ENCODE measurements at regions not wholly inside any gene's neighbourhood (a gene's known extent, or its start where the extent isn't known, plus 50 kb on each side); places are given as distances from the start of the nearest gene placed in this dataset.
A peak's percentile ranks its signal among the peaks of the same experiment; 100 is the strongest.

DNA sequence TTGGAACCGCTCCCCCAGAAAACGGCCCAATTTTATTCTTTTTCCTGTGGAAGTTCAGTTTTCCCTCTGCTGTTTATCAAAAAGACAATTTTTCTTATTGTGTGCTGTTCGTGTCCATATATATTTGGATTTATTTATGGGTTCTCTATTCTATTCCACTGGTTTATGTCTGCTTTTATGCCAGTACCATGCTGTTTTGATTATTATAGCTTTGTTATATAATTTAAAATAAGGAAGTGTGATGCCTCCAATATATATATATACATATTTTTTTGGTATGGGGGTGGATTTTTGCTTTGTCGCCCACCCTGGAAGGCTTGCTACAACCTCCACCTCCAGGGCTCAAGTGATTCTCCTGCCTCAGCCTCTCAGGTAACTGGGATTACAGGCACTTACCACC lies 103.3 kb downstream of the TFAP2B start (continued):
- no peak for TF ChIP-seq POLR2AphosphoS5 (IDR thresholded peaks at IDR 0.05; ENCODE audit: low read depth)

DNA sequence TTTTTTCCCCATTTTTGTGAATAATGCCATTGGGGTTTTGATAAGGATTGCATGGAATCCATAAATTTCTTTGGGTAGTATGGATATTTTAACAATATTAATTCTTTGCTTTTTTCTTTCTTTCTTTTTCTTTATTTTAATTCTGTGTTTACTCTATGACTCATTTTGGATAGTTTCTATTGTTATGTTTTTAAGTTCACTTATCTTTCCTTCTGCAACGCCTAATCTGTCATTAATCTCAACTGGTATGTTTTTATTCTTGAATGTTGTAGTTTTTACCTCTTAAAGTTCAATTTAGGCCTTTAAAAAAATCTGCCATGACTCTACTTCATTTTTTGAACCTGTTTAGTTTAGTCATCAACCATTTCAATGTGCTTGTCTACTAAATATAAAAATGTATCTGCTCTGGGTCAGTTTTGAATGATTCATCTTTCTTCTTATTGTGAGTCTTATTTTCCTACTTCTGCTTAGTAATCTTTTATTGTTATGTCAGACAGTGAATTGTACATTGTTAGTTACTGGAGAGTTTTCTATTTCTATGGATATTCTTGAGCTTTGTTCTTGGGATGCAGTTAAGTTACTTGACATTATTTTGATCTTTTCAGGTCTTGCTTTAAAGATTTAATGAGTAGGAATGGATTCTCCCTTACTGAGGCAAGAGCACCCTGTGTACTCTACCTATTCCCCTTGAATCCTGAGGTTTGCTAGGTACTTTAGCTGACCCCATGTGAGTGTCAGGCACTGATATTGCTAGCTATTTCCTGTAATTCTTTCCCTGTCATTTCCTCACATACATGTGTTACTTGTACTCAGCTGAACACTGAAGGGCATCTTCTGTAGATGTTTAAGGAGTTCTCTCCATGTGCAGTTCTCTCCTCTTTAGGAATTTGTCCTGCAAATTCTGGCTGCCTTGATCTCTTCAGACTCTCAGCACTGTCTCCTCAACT lies 104.2 kb downstream of the TFAP2B start:
- DNase-seq (ENCODE audit: low spot score) (no peak), ATAC-seq (no peak)
- H3K36me3 Mint-ChIP-seq (ENCODE audit: low read depth), result peaks cover 16% of the 10 kb centered on the region; the same call in 2 of the 3 replicates
- H3K36me3 ChIP-seq (ENCODE audit: insufficient read depth), result no peaks in the 10 kb centered on the region
- H4K20me1 ChIP-seq (replicated peaks; ENCODE audit: insufficient read depth), result no peaks in the 10 kb centered on the region
- no peaks in the 10 kb centered on the region for H3K27me3 ChIP-seq (ENCODE audit: insufficient read depth)
- no peak overlapping the region for H3K4me3 ChIP-seq
- no peaks in the 10 kb centered on the region for H3K27me3 Mint-ChIP-seq (ENCODE audit: insufficient read depth, low read depth, poor library complexity)
- TF ChIP-seq, protein P1, sequence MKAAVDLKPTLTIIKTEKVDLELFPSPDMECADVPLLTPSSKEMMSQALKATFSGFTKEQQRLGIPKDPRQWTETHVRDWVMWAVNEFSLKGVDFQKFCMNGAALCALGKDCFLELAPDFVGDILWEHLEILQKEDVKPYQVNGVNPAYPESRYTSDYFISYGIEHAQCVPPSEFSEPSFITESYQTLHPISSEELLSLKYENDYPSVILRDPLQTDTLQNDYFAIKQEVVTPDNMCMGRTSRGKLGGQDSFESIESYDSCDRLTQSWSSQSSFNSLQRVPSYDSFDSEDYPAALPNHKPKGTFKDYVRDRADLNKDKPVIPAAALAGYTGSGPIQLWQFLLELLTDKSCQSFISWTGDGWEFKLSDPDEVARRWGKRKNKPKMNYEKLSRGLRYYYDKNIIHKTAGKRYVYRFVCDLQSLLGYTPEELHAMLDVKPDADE (IDR thresholded peaks at IDR 0.05), result no peak
- TF ChIP-seq, protein P2, sequence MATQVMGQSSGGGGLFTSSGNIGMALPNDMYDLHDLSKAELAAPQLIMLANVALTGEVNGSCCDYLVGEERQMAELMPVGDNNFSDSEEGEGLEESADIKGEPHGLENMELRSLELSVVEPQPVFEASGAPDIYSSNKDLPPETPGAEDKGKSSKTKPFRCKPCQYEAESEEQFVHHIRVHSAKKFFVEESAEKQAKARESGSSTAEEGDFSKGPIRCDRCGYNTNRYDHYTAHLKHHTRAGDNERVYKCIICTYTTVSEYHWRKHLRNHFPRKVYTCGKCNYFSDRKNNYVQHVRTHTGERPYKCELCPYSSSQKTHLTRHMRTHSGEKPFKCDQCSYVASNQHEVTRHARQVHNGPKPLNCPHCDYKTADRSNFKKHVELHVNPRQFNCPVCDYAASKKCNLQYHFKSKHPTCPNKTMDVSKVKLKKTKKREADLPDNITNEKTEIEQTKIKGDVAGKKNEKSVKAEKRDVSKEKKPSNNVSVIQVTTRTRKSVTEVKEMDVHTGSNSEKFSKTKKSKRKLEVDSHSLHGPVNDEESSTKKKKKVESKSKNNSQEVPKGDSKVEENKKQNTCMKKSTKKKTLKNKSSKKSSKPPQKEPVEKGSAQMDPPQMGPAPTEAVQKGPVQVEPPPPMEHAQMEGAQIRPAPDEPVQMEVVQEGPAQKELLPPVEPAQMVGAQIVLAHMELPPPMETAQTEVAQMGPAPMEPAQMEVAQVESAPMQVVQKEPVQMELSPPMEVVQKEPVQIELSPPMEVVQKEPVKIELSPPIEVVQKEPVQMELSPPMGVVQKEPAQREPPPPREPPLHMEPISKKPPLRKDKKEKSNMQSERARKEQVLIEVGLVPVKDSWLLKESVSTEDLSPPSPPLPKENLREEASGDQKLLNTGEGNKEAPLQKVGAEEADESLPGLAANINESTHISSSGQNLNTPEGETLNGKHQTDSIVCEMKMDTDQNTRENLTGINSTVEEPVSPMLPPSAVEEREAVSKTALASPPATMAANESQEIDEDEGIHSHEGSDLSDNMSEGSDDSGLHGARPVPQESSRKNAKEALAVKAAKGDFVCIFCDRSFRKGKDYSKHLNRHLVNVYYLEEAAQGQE (IDR thresholded peaks at IDR 0.05; ENCODE audit: unreplicated experiment), result no peak
- TF ChIP-seq JUNB (IDR thresholded peaks at IDR 0.05; ENCODE audit: unreplicated experiment) (no peak), STAT1 (IDR thresholded peaks at IDR 0.05; ENCODE audit: unreplicated experiment) (no peak), ZNF114 (CRISPR knock-in tag; IDR thresholded peaks at IDR 0.05) (no peak), CREB1 (CRISPR knock-in tag; IDR thresholded peaks at IDR 0.05; ENCODE audit: low read depth) (no peak), EZH2phosphoT487 (IDR thresholded peaks at IDR 0.05; ENCODE audit: unreplicated experiment) (no peak)
- TF ChIP-seq, protein P3, sequence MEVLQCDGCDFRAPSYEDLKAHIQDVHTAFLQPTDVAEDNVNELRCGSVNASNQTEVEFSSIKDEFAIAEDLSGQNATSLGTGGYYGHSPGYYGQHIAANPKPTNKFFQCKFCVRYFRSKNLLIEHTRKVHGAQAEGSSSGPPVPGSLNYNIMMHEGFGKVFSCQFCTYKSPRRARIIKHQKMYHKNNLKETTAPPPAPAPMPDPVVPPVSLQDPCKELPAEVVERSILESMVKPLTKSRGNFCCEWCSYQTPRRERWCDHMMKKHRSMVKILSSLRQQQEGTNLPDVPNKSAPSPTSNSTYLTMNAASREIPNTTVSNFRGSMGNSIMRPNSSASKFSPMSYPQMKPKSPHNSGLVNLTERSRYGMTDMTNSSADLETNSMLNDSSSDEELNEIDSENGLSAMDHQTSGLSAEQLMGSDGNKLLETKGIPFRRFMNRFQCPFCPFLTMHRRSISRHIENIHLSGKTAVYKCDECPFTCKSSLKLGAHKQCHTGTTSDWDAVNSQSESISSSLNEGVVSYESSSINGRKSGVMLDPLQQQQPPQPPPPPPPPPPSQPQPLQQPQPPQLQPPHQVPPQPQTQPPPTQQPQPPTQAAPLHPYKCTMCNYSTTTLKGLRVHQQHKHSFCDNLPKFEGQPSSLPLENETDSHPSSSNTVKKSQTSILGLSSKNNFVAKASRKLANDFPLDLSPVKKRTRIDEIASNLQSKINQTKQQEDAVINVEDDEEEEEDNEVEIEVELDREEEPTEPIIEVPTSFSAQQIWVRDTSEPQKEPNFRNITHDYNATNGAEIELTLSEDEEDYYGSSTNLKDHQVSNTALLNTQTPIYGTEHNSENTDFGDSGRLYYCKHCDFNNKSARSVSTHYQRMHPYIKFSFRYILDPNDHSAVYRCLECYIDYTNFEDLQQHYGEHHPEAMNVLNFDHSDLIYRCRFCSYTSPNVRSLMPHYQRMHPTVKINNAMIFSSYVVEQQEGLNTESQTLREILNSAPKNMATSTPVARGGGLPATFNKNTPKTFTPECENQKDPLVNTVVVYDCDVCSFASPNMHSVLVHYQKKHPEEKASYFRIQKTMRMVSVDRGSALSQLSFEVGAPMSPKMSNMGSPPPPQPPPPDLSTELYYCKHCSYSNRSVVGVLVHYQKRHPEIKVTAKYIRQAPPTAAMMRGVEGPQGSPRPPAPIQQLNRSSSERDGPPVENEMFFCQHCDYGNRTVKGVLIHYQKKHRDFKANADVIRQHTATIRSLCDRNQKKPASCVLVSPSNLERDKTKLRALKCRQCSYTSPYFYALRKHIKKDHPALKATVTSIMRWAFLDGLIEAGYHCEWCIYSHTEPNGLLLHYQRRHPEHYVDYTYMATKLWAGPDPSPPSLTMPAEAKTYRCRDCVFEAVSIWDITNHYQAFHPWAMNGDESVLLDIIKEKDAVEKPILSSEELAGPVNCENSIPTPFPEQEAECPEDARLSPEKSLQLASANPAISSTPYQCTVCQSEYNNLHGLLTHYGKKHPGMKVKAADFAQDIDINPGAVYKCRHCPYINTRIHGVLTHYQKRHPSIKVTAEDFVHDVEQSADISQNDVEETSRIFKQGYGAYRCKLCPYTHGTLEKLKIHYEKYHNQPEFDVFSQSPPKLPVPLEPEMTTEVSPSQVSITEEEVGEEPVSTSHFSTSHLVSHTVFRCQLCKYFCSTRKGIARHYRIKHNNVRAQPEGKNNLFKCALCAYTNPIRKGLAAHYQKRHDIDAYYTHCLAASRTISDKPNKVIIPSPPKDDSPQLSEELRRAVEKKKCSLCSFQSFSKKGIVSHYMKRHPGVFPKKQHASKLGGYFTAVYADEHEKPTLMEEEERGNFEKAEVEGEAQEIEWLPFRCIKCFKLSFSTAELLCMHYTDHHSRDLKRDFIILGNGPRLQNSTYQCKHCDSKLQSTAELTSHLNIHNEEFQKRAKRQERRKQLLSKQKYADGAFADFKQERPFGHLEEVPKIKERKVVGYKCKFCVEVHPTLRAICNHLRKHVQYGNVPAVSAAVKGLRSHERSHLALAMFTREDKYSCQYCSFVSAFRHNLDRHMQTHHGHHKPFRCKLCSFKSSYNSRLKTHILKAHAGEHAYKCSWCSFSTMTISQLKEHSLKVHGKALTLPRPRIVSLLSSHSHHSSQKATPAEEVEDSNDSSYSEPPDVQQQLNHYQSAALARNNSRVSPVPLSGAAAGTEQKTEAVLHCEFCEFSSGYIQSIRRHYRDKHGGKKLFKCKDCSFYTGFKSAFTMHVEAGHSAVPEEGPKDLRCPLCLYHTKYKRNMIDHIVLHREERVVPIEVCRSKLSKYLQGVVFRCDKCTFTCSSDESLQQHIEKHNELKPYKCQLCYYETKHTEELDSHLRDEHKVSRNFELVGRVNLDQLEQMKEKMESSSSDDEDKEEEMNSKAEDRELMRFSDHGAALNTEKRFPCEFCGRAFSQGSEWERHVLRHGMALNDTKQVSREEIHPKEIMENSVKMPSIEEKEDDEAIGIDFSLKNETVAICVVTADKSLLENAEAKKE (CRISPR knock-in tag; IDR thresholded peaks at IDR 0.05), result no peak
- peaks cover 27% of the 10 kb centered on the region for H3K9me3 Mint-ChIP-seq
- no peak overlapping the region for H3K27ac ChIP-seq (ENCODE audit: low read depth)
- no peaks in the 10 kb centered on the region; the same call in 1 of the 2 replicates for H3K4me1 ChIP-seq (ENCODE audit: insufficient read depth)
- H3K4me3 Mint-ChIP-seq, result no peak overlapping the region
- H3K27ac Mint-ChIP-seq, result no peak overlapping the region
- no peaks in the 10 kb centered on the region for H3F3A ChIP-seq (replicated peaks; ENCODE audit: low read depth)
- 0 out of 2 replicates have a peak overlapping the region, but pooled peaks have one; percentile 12 for H2AFZ ChIP-seq
- no peaks in the 10 kb centered on the region for H3K79me2 ChIP-seq (replicated peaks; ENCODE audit: insufficient read depth)
- no peaks in the 10 kb centered on the region; the same call in 1 of the 2 replicates for H3K9me2 ChIP-seq (ENCODE audit: insufficient read depth)
- H3K4me2 ChIP-seq, result no peak overlapping the region
- H3K4me1 Mint-ChIP-seq, result peaks cover 2% of the 10 kb centered on the region; the same call in 2 of the 3 replicates
